HEK293T (cell line): ENCODE measurements at regions not wholly inside any gene's neighbourhood (a gene's known extent, or its start where the extent isn't known, plus 50 kb on each side); places are given as distances from the start of the nearest gene placed in this dataset.

Experiments
- BHLHE40 ChIP-seq: fragments of 450-650 bp; IDR thresholded peaks from 2 replicates; pipeline ENCODE4 v1.6.1; 2016; ENCODE audit warnings: mild to moderate bottlenecking, moderate library complexity, borderline replicate concordance
- CTBP1 ChIP-seq: fragments of 450-650 bp; IDR thresholded peaks from 2 replicates; pipeline ENCODE4 v1.6.1; 2016; ENCODE audit warnings: borderline replicate concordance
- FOXA1 ChIP-seq: fragments of 450-650 bp; IDR thresholded peaks from 2 replicates; pipeline ENCODE4 v1.6.1; 2016; ENCODE audit warnings: mild to moderate bottlenecking
- NFRKB ChIP-seq: fragments of 450-650 bp; IDR thresholded peaks from 2 replicates; pipeline ENCODE4 v1.6.1; 2016; ENCODE audit warnings: mild to moderate bottlenecking, moderate library complexity
- SP1 ChIP-seq: fragments of 450-650 bp; IDR thresholded peaks from 2 replicates; pipeline ENCODE4 v1.6.1; 2017
- TARDBP ChIP-seq: fragments of 450-650 bp; IDR thresholded peaks from 2 replicates; pipeline ENCODE4 v1.6.1; 2016
- ZNF384 ChIP-seq: fragments of 450-650 bp; IDR thresholded peaks from 2 replicates; pipeline ENCODE4 v1.6.1; 2016
- TF ChIP-seq, protein P1 (sequence below): fragments of 450-650 bp; IDR thresholded peaks from 2 replicates; pipeline ENCODE4 v1.6.1; 2016

DNA sequence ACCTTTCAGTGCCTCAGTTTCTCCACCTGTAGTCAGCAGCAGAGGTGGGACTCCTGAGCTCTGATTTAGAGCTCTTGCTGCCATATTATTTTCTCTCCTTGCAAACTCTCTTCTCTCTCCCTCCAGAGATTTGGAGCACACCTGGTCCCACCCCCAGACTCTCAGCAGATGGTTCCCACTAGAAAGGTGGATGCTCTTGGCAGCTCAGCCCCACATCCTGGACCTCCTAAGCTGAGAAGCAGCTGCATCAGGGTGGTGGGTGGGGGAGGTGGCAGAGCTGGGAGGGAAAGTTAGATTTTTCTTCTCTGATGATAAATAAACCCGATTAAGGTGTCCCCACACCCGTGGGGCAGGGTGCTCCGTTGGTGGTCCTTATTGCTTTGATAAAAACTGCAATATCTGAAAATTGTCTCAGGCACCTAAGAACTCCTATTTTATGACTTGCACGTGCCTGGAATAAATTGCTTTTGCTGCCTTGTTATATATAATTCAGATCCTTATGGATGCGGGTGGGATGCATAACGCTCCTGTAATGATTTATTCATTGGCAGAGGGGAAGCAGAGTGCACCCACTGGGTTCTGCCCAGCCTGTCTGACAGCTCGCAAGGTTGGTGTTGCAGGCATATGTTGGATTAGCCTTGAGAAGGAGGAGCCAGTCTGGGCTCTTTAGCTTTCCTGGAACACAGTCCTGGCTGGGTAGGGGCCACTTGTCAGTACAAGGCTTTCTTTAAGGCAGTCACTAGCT lies 214.2 kb downstream of the SUDS3 start:
- TF ChIP-seq BHLHE40: no peak
- TF ChIP-seq FOXA1: no peak
- TF ChIP-seq TARDBP: no peak
- no peak for TF ChIP-seq NFRKB
- no peak for TF ChIP-seq CTBP1
- no peak for TF ChIP-seq ZNF384
- TF ChIP-seq, protein P1, sequence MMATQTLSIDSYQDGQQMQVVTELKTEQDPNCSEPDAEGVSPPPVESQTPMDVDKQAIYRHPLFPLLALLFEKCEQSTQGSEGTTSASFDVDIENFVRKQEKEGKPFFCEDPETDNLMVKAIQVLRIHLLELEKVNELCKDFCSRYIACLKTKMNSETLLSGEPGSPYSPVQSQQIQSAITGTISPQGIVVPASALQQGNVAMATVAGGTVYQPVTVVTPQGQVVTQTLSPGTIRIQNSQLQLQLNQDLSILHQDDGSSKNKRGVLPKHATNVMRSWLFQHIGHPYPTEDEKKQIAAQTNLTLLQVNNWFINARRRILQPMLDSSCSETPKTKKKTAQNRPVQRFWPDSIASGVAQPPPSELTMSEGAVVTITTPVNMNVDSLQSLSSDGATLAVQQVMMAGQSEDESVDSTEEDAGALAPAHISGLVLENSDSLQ: no peak
- TF ChIP-seq SP1: no peak
